T-helper 2 cell (primary cell): ENCODE measurements at regions not wholly inside any gene's neighbourhood (a gene's known extent, or its start where the extent isn't known, plus 50 kb on each side); places are given as distances from the start of the nearest gene placed in this dataset.
A peak's percentile ranks its signal among the peaks of the same experiment; 100 is the strongest.

Experiments used
- DNase-seq, 5 experiments: peaks; one replicate each; pipeline versions ENCODE4 v3.0.0 to v3.0.0-alpha.2; 2012 to 2022

GRCh38 chr2:19540739-19541525 lies 182.5 kb upstream of the OSR1 start:
- peak in 1 of 5 experiments; percentile 4 for DNase-seq

GRCh38 chr2:19538411-19538963 lies 180.1 kb upstream of the OSR1 start:
- DNase-seq: no peak

GRCh38 chr2:19536136-19536535 lies 177.7 kb upstream of the OSR1 start:
- DNase-seq: no peak

- no peak for DNase-seq
Measured at GRCh38 chr2:19532547-19533196, 174.2 kb upstream of the OSR1 start.

- DNase-seq: no peak
Measured at GRCh38 chr2:19529677-19530076, 171.3 kb upstream of the OSR1 start.

- DNase-seq: no peak
Measured at GRCh38 chr2:19527771-19528170, 169.3 kb upstream of the OSR1 start.

- no peak for DNase-seq
Measured at GRCh38 chr2:19525313-19525712, 166.9 kb upstream of the OSR1 start.

- DNase-seq: no peak
Measured at GRCh38 chr2:19519045-19519444, 160.6 kb upstream of the OSR1 start.

GRCh38 chr2:19507137-19507536 lies 148.7 kb upstream of the OSR1 start:
- DNase-seq: no peak

GRCh38 chr2:19505199-19506136 lies 147.0 kb upstream of the OSR1 start:
- DNase-seq: no peak

GRCh38 chr2:19504400-19505198 lies 146.2 kb upstream of the OSR1 start:
- DNase-seq: no peak

- no peak for DNase-seq
Measured at GRCh38 chr2:19503915-19504314, 145.5 kb upstream of the OSR1 start.

GRCh38 chr2:19503406-19503805 lies 145.0 kb upstream of the OSR1 start:
- no peak for DNase-seq

GRCh38 chr2:19500126-19500525 lies 141.7 kb upstream of the OSR1 start:
- no peak for DNase-seq

GRCh38 chr2:19496646-19497045 lies 138.2 kb upstream of the OSR1 start:
- no peak for DNase-seq

- DNase-seq: no peak
Measured at GRCh38 chr2:19494241-19494640, 135.8 kb upstream of the OSR1 start.

GRCh38 chr2:19491796-19492195 lies 133.4 kb upstream of the OSR1 start:
- DNase-seq: no peak

- DNase-seq: no peak
Measured at GRCh38 chr2:19490846-19491435, 132.5 kb upstream of the OSR1 start.

GRCh38 chr2:19488009-19488691 lies 129.7 kb upstream of the OSR1 start:
- peak in 1 of 5 experiments; percentile 32 for DNase-seq

- DNase-seq: no peak
Measured at GRCh38 chr2:19484736-19485135, 126.3 kb upstream of the OSR1 start.

GRCh38 chr2:19480673-19481072 lies 122.2 kb upstream of the OSR1 start:
- DNase-seq: no peak
